HG03469 (cell line): ENCODE measurements at regions not wholly inside any gene's neighbourhood (a gene's known extent, or its start where the extent isn't known, plus 50 kb on each side); places are given as distances from the start of the nearest gene placed in this dataset.

Experiments
- ATAC-seq: cut with Tn5 transposase; IDR thresholded peaks from one replicate; pipeline ENCODE4 v1.9.1; 2021; ENCODE audit warnings: mild to moderate bottlenecking, moderate library complexity, moderate number of reproducible peaks; ENCODE audit not compliant: unreplicated experiment

DNA sequence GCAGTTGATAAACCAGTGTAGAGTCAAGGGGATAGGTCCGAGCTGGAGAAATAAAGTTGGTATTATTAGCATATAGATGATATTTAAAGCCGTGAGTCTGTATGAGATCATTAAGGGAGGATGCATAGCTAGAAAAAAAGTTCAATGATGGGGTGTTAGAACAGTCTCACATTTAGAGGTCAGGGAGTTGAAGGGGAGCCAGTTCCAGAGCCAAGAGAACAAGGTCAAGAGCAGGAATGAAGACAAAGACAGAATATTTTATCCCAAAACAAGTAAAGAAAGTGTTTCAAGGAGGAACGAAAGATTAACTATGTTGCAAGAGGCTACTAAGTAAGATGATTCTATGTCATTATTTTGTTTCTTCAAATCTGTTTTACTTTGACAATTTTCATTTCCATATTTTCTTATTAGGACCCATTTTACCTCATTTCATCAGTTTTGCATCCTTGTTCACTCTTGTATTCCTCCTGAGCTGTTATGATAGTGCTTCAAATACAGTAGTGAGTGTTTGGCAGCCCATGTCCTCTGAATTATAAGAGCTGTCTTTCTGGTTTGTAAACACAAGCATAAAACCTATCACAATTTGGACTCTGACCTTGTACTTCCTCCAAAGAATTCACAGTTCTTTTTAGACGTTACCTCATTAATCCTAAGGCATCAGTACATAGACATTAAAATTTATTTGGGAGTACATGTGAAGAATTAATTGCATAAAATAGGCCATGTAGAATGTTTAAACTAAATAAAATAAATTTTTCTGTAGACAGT lies 695.7 kb upstream of the NECTIN3 start:
- no peak for ATAC-seq

GRCh38 chr3:110378481-110378880 lies 693.1 kb upstream of the NECTIN3 start:
- no peak for ATAC-seq

DNA sequence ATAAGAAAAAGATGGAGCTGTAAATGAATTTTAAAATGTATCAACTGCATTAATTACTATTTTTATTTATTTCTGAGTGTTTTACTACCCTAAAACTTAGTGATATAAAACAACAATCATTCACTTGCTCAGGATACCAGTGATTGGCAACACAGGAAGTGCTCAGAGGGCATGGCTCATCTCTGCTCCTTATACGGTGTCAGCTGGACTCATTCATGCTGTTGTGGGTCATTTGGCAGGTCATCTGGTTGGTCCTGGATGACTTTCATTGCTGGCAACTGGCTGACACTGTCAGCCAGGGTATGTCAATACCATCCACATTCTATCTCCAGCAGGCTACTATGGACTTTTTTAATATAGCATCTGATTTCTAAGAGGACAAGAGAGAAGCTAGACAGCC lies 689.6 kb upstream of the NECTIN3 start:
- ATAC-seq: no peak

- no peak for ATAC-seq
Measured at GRCh38 chr3:110383356-110383755, 688.3 kb upstream of the NECTIN3 start.

DNA sequence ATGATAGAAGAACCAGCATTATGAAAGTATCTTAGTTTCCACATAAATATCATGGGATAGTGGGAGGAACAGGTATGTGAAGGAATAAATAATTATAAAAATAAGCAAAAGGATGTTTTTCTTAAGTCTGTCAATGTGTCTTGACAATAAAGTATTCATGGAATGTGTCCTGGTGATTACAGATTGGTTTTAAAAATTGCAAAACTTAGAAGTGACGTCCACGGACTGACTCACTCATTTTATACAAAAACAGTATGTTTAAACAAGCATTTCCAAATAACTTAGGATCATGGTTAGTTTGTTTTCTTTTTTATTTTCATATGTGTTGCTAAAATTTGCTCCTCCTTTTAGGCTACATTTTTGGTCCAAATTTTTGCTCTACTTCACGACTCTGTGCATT lies 687.0 kb upstream of the NECTIN3 start:
- no peak for ATAC-seq

DNA sequence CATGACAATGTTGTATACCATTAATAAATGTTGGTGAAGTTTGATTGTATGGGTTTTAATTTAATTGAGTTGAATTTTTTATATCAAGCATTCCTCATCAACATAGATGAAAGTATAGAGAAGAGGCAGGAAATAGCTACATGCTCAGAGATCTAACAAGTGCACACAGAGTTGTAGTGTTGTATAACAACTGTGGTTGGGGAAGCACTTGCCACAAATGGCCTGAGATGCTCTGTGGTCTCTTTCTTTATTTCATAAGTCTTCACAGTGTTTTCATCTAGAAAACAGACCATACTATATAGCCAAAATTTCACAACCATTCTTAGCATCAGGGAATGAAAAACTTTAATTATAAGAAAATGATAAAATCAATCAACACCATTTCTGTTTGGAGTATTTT lies 682.6 kb upstream of the NECTIN3 start:
- no peak for ATAC-seq

DNA sequence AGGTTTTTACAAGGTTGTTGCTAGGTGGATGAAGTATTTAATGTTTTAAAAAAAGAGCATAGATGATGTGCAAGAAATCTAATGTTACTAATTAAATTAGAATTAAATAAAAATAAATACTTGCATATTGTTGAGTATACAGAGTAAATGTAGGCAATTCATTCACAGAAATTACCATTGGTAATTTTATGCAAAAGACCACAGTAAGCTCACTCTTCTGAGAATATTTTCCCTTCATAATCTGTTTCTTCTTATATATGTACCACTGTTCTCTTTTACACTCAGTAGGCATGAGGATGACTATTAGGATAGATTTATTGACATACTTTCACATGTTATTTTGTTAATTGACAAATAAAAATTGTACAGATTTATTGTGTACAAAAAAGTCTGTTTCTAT lies 681.2 kb upstream of the NECTIN3 start:
- ATAC-seq: no peak

DNA sequence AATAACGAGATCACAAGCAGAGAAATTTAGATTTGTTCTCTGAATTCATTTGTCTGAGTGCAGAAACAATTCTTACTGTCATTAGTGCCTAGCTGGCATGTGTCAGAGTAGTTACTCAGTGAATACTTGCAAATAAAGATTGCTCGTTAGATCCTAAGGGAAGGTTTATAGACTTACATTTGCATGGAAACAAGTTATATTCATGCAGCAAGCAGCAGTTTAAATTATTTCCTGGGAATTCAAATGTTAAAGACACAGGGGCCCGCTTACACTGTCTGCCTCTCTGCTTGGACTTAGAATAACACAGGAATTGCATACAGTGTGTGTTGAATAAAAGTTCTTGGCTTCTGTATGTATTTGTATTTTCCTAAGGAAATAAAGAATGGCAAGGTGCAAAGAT lies 680.6 kb upstream of the NECTIN3 start:
- no peak for ATAC-seq

- ATAC-seq: no peak
Measured at GRCh38 chr3:110391640-110392395, 679.8 kb upstream of the NECTIN3 start.

DNA sequence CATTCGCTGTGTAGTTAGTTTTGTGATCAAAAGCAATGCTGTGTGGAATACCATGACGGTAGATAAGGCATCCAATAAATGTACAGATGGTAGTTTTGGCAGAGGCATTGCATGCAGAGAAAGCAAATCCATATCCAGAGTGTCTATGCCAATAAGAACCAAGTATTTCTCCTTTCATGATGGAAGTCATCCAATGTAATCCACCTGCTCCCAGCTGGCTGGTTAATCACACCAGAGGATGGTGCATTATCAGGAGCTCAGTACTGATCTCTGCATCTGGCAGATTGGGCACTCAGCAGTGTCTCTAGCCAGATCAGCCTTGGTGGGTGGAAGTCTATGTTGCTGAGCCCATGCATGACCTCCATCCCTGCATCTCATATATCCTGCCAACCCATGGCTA lies 677.7 kb upstream of the NECTIN3 start:
- ATAC-seq: no peak

DNA sequence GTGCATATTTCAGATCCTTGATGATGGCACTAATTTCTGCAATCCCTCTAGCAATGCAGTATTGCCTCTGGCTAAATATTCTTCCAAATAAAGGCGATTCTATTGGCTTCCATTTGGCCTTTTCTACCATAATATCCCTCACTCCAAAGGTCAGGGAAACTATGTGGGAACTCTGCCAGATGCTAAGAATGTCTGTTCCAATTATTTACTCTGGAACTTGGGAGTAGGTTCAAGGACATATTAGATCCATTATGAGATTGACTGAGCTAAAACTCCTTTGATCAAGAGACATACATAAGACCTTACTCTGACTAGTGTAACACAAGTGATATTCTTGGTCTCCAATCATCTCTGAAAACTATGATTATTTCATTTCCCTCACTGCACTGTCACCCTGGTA lies 674.5 kb upstream of the NECTIN3 start:
- no peak for ATAC-seq

DNA sequence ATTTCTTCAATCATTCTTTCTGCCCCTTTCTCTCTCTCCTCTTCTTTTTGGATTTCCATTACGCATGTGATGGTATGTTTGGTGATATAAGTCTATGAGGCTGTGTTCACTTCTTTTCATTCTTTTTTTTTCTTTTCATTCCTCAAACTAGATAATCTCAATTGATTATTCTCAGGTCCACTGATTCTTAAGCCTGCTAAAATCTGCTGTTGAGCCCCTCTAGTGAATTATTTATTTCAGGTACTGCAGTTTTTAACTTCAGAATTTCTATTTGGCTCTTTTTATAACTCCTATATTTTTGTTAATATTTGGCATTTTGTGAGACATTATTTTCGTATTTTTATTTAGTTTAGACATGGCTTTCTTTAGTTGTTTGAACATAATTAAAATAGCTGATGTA lies 671.3 kb upstream of the NECTIN3 start:
- ATAC-seq: no peak

DNA sequence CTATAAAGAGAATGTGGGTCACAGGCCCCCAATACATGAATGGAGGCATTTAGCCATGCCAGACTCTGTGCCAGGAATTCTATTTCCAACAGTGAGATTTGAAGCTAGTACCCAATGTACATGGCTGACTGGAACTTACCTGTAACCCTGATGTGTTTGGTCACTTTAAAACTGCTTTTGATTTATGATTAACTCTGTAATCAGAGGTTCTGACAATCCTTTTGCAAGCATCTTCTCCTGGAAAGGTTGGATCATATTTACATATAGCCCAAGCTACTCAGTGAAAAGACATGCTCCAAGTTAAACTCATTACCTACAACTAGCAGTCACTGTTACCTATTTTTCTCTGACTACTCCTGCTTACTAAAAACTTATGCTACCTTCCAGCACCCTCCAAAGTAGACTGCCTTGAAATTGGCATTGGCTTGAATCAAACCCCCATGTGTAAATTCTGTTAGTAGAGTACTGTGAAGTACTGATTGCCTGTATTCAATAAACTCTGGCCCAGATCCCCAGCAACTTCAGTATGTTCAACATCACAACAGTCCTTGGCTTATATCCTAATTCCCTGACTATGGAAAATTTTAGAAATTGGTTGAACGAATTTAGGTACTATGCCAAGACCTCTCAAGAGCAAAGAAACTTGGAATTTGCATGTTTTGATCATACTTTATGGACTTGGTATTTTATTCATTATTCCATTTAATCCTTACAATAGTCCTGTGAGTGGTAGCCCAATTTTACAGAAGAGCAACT lies 665.6 kb upstream of the NECTIN3 start:
- ATAC-seq: no peak

DNA sequence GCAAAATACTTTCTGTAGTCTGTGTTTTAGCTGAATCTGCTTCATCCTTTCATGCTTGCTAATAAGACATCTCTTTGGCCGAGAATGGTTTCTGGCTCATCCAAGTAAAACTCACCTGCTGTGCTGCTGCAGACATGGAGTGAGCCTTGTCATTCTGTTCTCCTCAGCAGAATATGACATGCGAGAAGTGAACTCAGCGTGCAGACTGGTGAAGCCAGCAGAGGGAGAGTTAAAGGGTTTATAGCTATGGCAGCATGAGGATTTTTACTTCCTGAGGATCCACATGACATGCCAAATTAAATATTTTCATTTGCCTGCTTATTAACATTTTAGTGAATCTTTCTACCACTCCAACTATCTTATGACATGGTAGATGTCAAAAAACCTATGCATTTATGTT lies 658.4 kb upstream of the NECTIN3 start:
- no peak for ATAC-seq

- ATAC-seq: no peak
Measured at GRCh38 chr3:110413807-110414748, 657.5 kb upstream of the NECTIN3 start.

DNA sequence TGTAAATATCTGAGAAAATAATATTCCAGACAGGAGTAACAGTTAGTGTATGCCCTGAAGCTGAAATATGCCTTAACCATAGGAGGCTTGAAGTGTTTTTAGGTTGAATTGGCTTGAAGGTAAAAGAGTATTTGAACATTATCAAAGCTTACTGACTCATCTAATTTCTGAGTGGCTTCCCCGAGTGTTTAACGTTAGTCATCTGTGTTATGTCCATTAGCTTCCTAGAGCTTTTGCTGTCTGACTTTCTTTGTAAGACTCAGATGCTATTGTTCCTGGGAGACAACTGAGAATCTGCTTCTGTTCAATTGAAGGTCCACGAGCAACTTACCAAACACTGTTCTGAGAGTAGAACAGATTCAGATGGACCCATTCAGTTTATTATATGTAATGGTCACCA lies 656.8 kb upstream of the NECTIN3 start:
- no peak for ATAC-seq

DNA sequence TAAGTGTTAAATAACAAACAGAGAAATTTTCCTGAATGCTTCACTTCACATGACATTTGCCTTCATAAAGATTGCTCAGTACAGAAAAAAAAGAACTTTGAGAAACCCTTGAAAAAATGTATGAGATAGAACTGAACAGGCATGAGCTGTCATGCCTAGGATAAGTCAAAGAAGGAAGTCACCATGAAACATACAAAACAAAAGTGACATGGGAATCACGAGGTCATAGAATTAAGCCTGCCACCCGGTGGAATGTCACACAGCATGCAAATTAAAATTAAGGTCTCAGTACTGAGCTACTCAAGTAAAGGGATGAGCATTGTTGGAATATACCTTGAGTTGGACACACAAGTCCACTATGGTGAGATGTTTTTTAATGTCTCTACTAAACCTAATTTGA lies 652.5 kb upstream of the NECTIN3 start:
- no peak for ATAC-seq

DNA sequence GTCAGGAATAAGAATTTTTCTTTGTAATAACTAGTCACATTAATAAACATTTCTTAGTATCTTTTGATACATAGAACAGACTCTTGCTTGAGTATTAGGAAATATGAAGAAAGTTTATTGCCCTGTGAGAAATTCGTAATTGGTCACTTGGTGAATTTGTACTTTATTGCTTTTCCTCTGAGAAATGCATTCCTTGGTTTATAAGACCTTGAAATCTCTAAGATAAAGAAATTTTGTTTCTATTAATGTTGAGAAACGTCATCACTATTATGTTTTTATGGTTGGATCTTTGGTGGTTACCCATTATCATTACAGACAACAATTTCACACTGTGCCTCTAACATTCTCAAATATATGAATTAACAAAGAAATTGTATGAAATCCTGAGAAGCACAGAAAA lies 652.0 kb upstream of the NECTIN3 start:
- no peak for ATAC-seq

DNA sequence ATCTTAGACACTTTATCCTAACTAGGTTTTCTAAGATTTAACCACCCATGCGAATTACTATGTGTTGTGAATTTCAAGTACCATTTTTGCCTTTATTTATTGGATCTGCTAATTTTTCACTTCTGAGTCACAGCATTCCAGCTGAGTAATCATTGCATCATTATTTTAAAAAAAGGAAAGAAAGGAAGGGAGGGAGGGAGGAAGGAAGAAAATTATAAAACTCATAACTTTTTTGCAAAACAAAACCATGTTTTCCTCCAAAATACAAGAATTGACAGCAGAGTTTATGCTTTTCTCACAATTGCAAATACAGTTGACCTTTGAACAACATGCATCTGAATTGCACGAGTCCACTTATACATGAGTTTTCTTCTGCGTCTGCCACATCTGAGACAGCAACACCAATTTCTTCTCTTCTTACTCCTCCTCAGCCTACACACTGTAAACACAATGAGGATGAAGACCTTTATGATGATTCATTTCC lies 651.4 kb upstream of the NECTIN3 start:
- ATAC-seq: no peak

- ATAC-seq: no peak
Measured at GRCh38 chr3:110423276-110423675, 648.3 kb upstream of the NECTIN3 start.

DNA sequence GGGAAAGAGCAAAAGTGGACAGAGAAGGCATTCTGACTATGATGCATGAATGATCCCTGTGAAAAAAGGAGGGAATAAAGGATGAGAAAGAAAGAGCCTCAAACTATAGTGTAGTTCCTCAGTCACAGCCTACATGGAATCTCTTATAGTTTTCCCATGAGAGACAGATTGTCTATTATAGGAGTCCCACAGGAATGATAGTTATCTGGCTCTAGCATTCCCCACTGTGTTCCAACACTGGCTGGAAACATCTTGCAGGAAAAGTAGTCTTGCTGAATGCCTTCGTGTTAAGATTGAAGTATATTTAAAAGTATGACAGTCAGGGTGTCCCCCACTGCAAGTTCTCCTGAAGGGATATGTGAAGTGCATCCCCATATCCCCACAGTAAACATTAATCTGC lies 641.5 kb upstream of the NECTIN3 start:
- no peak for ATAC-seq
